ENCODE measurements at regions not wholly inside any gene's neighbourhood (a gene's known extent, or its start where the extent isn't known, plus 50 kb on each side); places are given as distances from the start of the nearest gene placed in this dataset.
"Not testable (repeated sequence)": the region's sequence is repeated elsewhere in the genome, so short reads cannot be mapped to it uniquely, and the experiment has no call there.

DNA sequence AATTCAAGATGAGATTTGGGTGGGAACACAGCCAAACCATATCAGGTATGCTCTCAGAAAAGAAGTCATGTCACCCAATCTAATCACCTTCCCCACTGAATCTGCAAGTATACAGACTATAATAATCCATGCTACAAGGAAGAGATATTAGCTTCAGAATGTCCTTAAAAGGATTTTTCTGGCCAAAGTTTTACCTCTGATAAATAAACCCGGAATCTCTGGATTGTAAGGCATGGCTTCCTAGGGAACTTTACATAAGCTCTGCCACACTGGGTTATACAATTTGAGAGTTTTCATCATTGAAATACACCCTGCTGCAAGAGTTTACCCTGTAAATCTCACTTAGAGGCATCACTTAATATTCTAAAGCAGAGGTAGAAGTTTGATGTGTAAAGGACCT is 330.5 kb upstream of the KCNMB2 start:
- no peak overlapping the region for H3K27ac ChIP-seq
- H3K27me3 ChIP-seq = no peaks in the 10 kb centered on the region
- H3K4me1 ChIP-seq = peaks cover 13% of the 10 kb centered on the region
- no peaks in the 10 kb centered on the region for H3K9me3 ChIP-seq
- H3K36me3 ChIP-seq = no peaks in the 10 kb centered on the region
- no peak overlapping the region for H3K4me3 ChIP-seq
- 67% methylated on average over 1 of the region's 1 CpG for WGBS
- no peak for DNase-seq (ENCODE audit: low spot score in 2 of 2)
- TF ChIP-seq POLR2A (IDR thresholded peaks at IDR 0.05) = no peak

DNA sequence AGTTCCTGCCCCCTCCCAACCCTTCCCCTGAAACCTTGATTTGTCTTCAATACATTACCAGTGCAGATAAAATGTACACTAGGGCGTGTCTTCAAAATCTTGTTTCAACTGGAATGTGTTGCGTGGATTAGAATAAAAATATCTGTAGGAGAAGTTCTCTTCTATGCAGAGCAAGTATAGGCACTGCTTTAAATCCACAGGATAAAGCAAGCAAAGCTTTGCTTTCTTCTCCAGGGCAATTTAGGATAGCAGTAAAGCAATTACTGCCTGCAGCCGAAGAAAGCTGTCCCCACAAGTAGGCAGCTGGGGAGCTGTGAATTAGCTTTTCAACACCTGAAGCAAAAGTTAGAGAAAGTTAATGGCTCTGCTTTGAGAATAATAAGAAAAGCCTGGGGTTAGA is 329.7 kb upstream of the KCNMB2 start:
- DNase-seq (ENCODE audit: low spot score in 2 of 2) = no peak
- 79% methylated on average over 3 of the region's 3 CpGs for WGBS
- Histone ChIP-seq H3K4me1 (peaks cover 13% of the 10 kb centered on the region), H3K27ac (no peak overlapping the region), H3K36me3 (no peaks in the 10 kb centered on the region), H3K9me3 (no peaks in the 10 kb centered on the region), H3K4me3 (no peak overlapping the region), H3K27me3 (no peaks in the 10 kb centered on the region)
- TF ChIP-seq EP300 (IDR thresholded peaks at IDR 0.05) (no peak), POLR2A (IDR thresholded peaks at IDR 0.05) (no peak), POLR2AphosphoS5 (IDR thresholded peaks at IDR 0.05) (no peak)
- TF ChIP-seq, protein P1, sequence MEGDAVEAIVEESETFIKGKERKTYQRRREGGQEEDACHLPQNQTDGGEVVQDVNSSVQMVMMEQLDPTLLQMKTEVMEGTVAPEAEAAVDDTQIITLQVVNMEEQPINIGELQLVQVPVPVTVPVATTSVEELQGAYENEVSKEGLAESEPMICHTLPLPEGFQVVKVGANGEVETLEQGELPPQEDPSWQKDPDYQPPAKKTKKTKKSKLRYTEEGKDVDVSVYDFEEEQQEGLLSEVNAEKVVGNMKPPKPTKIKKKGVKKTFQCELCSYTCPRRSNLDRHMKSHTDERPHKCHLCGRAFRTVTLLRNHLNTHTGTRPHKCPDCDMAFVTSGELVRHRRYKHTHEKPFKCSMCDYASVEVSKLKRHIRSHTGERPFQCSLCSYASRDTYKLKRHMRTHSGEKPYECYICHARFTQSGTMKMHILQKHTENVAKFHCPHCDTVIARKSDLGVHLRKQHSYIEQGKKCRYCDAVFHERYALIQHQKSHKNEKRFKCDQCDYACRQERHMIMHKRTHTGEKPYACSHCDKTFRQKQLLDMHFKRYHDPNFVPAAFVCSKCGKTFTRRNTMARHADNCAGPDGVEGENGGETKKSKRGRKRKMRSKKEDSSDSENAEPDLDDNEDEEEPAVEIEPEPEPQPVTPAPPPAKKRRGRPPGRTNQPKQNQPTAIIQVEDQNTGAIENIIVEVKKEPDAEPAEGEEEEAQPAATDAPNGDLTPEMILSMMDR (IDR thresholded peaks at IDR 0.05) = no peak

DNA sequence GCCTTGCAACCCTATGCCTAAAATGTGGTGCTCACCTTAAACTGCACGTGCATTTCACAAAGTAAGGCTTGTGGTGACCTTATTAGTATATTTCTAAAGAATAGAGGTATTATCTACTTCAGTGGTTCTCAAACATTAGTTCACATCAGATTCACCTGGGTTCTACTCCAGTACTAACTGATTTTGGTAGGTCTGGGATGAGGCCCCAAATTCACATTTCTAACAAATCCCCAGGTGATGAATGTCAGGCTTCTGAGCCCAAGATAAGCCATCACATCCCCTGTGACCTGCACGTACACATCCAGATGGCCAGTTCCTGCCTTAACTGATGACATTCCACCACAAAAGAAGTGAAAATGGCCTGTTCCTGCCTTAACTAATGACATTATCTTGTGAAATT is 329.1 kb upstream of the KCNMB2 start:
- H3K27ac ChIP-seq; DNase-seq (ENCODE audit: low spot score in 2 of 2); H3K9me3 ChIP-seq; H3K4me3 ChIP-seq; H3K27me3 ChIP-seq; H3K36me3 ChIP-seq: not testable (repeated sequence)
- 71% methylated on average over 2 of the region's 2 CpGs for WGBS
- H3K4me1 ChIP-seq = peaks cover 11% of the 10 kb centered on the region

DNA sequence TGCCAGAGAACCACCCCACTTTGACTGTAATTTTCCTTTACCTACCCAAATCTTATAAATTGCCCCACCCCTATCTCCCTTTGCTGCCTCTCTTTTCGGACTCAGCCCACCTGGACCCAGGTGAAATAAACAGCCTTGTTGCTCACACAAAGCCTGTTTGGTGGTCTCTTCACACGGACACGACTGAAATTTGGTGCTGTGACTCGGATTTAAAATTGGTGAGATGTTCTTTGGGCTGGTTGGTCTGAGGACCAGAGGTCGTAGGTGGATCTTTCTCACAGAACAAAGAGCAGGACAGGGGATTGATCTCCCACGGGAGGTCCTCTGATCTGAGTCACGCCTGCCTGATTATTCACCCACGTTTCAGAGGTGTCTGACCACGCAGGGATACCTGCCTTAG is 328.6 kb upstream of the KCNMB2 start:
- not testable (repeated sequence) for DNase-seq (ENCODE audit: low spot score in 2 of 2); H3K27me3 ChIP-seq; H3K27ac ChIP-seq; H3K9me3 ChIP-seq; H3K4me3 ChIP-seq; H3K4me1 ChIP-seq; H3K36me3 ChIP-seq
- 81% methylated on average over 9 of the region's 9 CpGs for WGBS

DNA sequence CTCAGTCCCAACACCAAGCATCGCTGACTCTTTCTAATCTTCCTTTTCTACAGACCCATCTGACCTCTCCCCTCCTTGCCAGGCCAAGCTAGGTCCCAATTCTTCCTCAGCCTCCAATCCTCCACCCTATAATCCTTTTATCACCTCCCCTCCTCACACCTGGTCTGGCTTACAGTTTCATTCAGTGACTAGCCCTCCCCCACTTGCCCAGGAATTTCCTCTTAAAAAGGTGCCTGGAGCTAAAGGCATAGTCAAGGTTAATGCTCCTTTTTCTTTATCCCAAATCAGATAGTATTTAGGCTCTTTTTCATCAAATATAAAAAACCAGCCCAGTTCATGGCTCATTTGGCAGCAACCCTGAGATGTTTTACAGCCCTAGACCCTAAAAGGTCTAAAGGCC is 327.1 kb upstream of the KCNMB2 start:
- H3K4me1 ChIP-seq; H3K27me3 ChIP-seq; H3K36me3 ChIP-seq; H3K4me3 ChIP-seq; DNase-seq (ENCODE audit: low spot score in 2 of 2); H3K27ac ChIP-seq; H3K9me3 ChIP-seq: not testable (repeated sequence)
- WGBS = 100% methylated on average over 1 of the region's 1 CpG

DNA sequence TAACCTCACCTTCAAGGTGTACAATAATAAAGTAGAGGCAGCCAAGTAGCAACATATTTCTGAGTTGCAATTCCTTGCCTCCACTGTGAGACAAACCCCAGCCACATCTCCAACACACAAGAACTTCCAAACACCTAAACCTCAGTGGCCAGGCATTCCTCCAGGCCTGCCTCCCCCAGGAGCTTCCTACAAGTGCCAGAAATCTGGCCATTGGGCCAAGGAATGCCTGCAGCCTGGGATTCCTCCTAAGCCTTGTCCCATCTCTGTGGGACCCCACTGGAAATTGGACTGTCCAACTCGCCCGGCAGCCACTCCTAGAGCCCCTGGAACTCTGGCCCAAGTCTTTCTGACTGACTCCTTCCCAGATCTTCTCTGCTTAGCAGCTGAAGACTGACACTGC is 326.6 kb upstream of the KCNMB2 start:
- not testable (repeated sequence) for H3K9me3 ChIP-seq; H3K4me1 ChIP-seq; H3K36me3 ChIP-seq; H3K4me3 ChIP-seq; DNase-seq (ENCODE audit: low spot score in 2 of 2); H3K27me3 ChIP-seq; H3K27ac ChIP-seq
- WGBS = 90% methylated on average over 2 of the region's 2 CpGs

DNA sequence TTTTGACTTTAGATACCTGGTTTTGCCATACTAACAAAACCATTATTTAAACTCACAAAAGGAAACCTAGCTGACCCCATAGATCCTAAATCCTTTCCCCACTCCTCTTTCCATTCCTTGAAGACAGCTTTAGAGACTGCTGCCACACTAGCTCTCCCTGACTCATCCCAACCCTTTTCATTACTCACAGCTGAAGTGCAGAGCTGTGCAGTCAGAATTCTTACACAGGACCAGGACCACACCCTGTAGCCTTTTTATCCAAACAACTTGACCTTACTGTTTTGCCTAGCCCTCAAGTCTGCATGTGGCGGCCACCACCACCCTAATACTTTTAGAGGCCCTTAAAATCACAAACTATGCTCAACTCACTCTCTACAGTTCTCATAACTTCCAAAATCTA is 325.1 kb upstream of the KCNMB2 start:
- not testable (repeated sequence) for H3K9me3 ChIP-seq; H3K4me3 ChIP-seq; H3K27me3 ChIP-seq; DNase-seq (ENCODE audit: low spot score in 2 of 2); H3K36me3 ChIP-seq; H3K4me1 ChIP-seq; H3K27ac ChIP-seq
- 89% methylated on average over 1 of the region's 1 CpG for WGBS

DNA sequence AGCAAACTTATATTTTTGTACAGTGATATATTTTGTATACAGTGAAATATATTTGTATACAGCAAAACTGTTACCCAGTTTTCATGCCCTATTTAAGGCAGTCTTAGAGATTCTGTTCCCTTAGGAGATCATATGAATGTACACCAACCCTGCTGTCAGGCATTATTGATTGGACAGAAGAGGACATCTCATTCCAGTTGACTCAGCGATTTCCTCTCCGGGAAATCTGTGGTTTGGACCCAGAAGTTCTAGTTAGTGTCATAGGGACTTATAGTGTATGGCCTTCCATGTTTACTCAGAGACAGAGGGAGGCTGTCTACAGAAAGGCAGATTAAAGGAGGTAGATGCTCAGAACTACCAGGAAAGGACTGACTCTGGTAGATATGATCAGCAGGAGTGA is 318.8 kb upstream of the KCNMB2 start:
- Histone ChIP-seq H3K27me3 (no peaks in the 10 kb centered on the region), H3K27ac (no peak overlapping the region), H3K4me3 (no peak overlapping the region), H3K9me3 (no peaks in the 10 kb centered on the region), H3K36me3 (no peaks in the 10 kb centered on the region), H3K4me1 (no peaks in the 10 kb centered on the region)
- TF ChIP-seq EP300 (IDR thresholded peaks at IDR 0.05) = no peak
- TF ChIP-seq, protein P1 (IDR thresholded peaks at IDR 0.05) = no peak
- TF ChIP-seq POLR2AphosphoS5 (IDR thresholded peaks at IDR 0.05) = no peak
- no peak for TF ChIP-seq POLR2A (IDR thresholded peaks at IDR 0.05)
- 98% methylated on average over 2 of the region's 2 CpGs for WGBS
- no peak for DNase-seq (ENCODE audit: low spot score in 2 of 2)

DNA sequence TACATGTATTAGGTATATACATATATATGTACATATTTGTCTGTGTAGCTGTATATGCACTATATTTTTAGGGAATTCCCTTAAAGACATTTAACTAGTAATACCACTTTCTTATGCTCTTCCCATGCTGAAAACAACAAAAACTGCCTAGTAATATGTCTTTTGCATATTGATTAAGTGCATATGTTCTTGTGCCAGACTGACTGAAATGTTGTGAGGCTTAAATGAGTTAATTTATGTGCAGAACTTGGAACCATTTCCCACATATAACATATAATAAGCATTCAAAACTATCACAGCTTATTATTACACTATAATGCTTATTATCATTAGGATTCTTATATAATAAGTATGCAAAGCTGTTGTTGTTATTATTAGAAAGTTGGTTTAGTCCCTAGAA is 318.0 kb upstream of the KCNMB2 start:
- no peaks in the 10 kb centered on the region for H3K36me3 ChIP-seq
- no peaks in the 10 kb centered on the region for H3K4me1 ChIP-seq
- H3K4me3 ChIP-seq = no peak overlapping the region
- H3K27me3 ChIP-seq = no peaks in the 10 kb centered on the region
- H3K9me3 ChIP-seq = no peaks in the 10 kb centered on the region
- TF ChIP-seq POLR2A (IDR thresholded peaks at IDR 0.05) = no peak
- no peak overlapping the region for H3K27ac ChIP-seq
- no peak for DNase-seq (ENCODE audit: low spot score in 2 of 2)

DNA sequence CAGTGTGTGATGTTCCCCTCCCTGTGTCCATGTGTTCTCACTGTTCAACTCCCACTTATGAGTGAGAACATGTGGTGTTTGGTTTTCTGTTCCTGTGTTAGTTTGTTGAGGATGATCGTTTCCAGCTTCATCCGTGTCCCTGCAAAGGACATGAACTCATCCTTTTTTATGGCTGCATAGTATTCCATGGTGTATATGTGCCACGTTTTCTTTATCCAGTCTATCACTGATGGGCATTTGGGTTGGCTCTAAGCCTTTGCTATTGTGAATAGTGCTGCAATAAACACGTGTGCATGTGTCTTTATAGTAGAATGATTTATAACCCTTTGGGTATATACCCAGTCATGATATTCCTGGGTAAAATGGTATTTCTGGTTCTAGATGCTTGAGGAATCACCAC is 316.6 kb upstream of the KCNMB2 start:
- not testable (repeated sequence) for H3K27me3 ChIP-seq; H3K9me3 ChIP-seq; DNase-seq (ENCODE audit: low spot score in 2 of 2); H3K4me1 ChIP-seq; H3K36me3 ChIP-seq; H3K4me3 ChIP-seq; H3K27ac ChIP-seq
- WGBS = 87% methylated on average over 4 of the region's 4 CpGs
